Limb (tissue), 2 donors: ENCODE measurements at regions not wholly inside any gene's neighbourhood (a gene's known extent, or its start where the extent isn't known, plus 50 kb on each side); places are given as distances from the start of the nearest gene placed in this dataset.

Experiments
- DNase-seq, 2 donors: peaks; one replicate each; pipeline ENCODE4 v3.0.0-alpha.2; 2016; ENCODE audit errors: extremely low spot score in 2 of 2

DNA sequence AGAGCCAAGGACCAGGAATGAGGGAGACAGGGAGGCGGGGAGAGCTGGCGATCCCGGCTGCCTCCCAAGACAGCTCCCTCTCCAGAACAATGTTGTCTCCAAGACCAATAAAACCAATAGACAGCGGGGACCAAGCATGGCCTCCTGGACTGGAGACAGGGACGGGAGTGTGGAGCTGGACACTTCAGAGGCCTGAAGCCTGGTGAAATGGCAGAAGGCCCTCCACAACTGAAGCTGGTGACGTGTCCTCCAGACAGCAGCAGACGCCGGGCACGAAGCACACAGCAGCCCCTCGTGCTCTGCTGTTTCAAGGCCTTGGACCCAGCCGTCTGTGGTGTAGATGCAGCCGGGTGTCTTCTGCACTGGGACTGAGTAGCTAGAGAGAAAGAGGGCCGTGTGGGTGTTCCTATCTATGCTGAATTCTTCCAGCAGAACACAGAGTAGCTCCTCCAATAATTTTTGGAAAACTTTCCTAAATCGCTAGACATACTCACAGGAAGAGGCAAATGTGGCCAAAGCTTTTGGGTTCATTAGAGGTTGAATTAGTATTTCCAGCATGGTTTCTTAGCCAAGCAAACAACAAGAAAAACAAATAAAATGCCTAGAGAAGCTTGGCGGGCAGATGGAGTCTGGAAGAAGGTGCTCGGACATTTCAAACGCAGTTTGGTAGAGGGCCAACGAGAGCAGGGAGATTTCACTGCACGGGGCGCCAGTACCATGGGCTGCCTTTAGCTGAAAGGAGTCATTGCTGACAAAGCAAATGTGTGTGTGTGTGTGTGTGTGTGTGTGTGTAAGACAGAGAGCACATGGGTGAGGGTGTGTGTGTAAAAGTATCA lies 570.4 kb downstream of the TCERG1L start:
- no peak for DNase-seq

GRCh38 chr10:130741901-130742855 lies 569.3 kb downstream of the TCERG1L start:
- no peak for DNase-seq

GRCh38 chr10:130742941-130743675 lies 568.4 kb downstream of the TCERG1L start:
- peak in 1 of 2 donors; percentile 1 for DNase-seq

- DNase-seq: peak in 1 of 2 donors; percentile 24
Observed at GRCh38 chr10:130743751-130744271, 567.7 kb downstream of the TCERG1L start.

DNA sequence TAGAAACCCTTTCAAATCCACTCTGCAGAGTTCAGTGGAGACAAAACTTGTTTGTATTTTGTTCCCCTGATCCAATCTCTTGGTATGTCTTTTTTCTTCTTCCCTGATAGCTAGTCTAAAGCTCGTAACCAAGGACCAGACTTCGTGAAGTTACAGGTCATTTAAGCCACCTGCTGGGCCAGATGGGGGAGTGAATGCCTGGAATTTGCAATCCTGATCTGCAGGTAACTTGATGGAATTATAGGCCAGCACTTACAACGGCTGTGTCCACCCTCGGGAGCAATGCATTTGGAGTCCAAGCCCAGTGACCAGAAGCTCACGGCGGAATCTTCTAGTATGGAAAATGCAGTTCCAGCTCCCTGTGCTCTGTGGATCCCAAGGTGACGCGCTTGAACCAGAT lies 566.9 kb downstream of the TCERG1L start:
- DNase-seq: no peak

- peak in 1 of 2 donors; percentile 2 for DNase-seq
Observed at GRCh38 chr10:130745251-130745650, 566.3 kb downstream of the TCERG1L start.

- no peak for DNase-seq
Observed at GRCh38 chr10:130745821-130746220, 565.7 kb downstream of the TCERG1L start.

DNA sequence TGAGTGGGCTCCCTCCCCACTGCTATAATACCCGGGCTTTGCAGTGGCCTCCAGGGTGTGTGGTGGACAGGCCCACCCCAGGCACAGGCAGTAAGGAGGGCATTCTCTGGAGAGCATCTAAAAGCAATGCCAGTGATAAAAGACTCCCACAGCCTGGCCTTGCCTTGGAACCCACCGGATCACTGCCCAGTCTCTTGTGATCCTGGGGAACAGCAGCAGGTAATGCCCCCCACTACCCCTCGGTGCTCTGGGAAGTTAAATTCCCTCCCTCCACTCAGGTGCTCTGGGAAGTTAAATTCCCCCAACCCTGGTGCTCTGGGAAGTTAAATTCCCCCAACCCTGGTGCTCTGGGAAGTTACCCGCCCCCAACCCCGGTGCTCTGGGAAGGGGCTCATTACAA lies 565.2 kb downstream of the TCERG1L start:
- DNase-seq: no peak

- peak; percentile 4 to 7 for DNase-seq
Observed at GRCh38 chr10:130747356-130747755, 564.2 kb downstream of the TCERG1L start.

- no peak for DNase-seq
Observed at GRCh38 chr10:130747946-130748345, 563.6 kb downstream of the TCERG1L start.

DNA sequence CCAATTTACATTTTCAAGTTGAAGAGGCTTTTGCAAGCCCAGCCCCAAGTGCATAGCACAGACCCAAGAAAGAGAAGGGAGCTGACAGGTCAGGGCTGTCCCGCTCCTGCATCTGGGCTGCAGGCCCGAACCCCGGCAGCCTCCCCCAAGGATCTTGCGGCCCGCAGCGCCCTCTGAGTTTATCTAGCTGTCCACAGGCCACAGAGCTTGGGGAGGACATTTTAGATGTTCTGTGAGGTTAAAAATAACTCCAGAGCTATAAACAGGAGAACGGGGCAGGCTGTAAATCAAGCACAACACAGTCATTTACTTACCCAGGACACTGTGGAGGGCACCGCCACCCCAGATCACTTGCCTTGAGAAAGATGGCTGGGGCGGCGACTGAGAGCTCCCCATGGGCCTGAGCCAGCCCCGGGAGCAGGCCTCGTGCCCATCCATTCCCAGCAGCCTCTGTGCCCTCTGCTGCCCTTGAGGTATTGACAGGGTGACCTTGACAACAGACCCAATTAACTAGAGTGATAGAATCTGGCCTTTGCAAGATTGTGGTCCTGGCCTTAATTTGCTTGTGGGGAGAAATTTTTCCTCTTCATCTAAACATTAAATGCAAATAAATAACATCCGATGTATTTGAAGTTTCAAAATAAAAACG lies 563.0 kb downstream of the TCERG1L start:
- DNase-seq: peak in 1 of 2 donors; percentile 18

DNA sequence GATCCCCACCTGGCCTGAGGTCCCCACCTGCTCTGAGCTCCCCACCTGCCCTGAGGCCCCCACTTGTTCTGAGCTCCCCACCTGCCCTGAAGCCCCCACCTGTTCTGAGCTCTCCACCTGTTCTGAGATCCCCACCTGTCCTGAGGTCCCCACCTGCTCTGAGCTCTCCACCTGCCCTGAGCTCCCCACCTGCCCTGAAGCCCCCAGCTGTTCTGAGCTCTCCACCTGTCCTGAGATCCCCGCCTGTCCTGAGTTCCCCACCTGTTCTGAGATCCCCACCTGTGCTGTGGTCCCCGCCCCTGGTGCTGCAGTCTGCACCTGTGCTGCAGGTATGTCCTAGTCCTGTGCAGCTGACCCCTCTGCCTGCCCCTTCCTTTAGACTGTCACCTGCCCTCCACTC lies 561.6 kb downstream of the TCERG1L start:
- peak in 1 of 2 donors; percentile 21 for DNase-seq

GRCh38 chr10:130750441-130750840 lies 561.1 kb downstream of the TCERG1L start:
- DNase-seq: peak in 1 of 2 donors; percentile 10

- DNase-seq: peak in 1 of 2 donors; percentile 8
Observed at GRCh38 chr10:130751106-130751840, 560.2 kb downstream of the TCERG1L start.

GRCh38 chr10:130751851-130752250 lies 559.7 kb downstream of the TCERG1L start:
- DNase-seq: peak in 1 of 2 donors; percentile 12

- no peak for DNase-seq
Observed at GRCh38 chr10:130756651-130757050, 554.9 kb downstream of the TCERG1L start.

DNA sequence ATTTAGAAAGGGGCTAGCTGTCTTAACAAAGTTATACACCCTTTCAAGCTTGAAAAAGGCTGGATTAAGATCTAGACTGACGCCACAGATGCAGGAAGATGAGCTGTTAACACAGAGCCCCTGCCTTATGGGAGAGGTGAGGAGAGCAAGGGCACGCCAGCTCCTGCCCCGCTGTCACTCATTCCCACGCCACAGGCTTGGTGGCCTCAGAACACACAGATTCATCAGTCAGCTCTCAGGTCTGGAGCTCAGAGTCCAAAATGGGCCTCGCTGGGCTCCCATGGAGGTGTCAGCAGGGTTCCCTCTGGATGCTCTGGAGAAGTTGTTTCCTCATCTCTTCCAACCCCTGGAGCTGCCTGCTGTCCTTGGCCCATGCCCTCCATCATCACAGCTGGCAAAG lies 554.2 kb downstream of the TCERG1L start:
- no peak for DNase-seq

- no peak for DNase-seq
Observed at GRCh38 chr10:130757821-130758489, 553.6 kb downstream of the TCERG1L start.

GRCh38 chr10:130758529-130758928 lies 553.0 kb downstream of the TCERG1L start:
- DNase-seq: no peak
